Upper lobe of left lung (tissue), 4 donors: ENCODE measurements at regions not wholly inside any gene's neighbourhood (a gene's known extent, or its start where the extent isn't known, plus 50 kb on each side); places are given as distances from the start of the nearest gene placed in this dataset.

Source experiments
- CTCF ChIP-seq, 6 experiments: fragments of 450-650 bp in 4 of 6; fragments of 200-600 bp in 2 of 6; sonication (generic) in 2 of 6; IDR thresholded peaks; one replicate each; pipeline ENCODE4 v1.5.1; 2016 to 2019; ENCODE audit warnings: antibody characterized with exemption in 6 of 6
- EP300 ChIP-seq, 4 donors: sonication (generic); formaldehyde crosslinking; IDR thresholded peaks; one replicate each; pipeline ENCODE4 v1.5.1; 2017; ENCODE audit warnings: antibody characterized with exemption in 4 of 4, control low read depth in 2 of 4
- POLR2A ChIP-seq, 4 donors: fragments of 450-650 bp; IDR thresholded peaks; one replicate each; pipeline ENCODE4 v1.5.1; 2016 to 2017; ENCODE audit warnings: antibody characterized with exemption in 4 of 4, mild to moderate bottlenecking in 2 of 4
- POLR2AphosphoS5 ChIP-seq, 2 donors: sonication (generic); formaldehyde crosslinking; IDR thresholded peaks; one replicate each; pipeline ENCODE4 v1.5.1; 2017; ENCODE audit warnings: antibody characterized with exemption in 2 of 2

- TF ChIP-seq CTCF (IDR thresholded peaks at IDR 0.05) (no peak), POLR2AphosphoS5 (IDR thresholded peaks at IDR 0.05) (no peak), POLR2A (IDR thresholded peaks at IDR 0.05) (no peak), EP300 (IDR thresholded peaks at IDR 0.05) (no peak)
Observed at GRCh38 chr2:136424112-136424511, 306.2 kb upstream of the CXCR4 start.
